ENCODE measurements at regions not wholly inside any gene's neighbourhood (a gene's known extent, or its start where the extent isn't known, plus 50 kb on each side); places are given as distances from the start of the nearest gene placed in this dataset.
A peak's percentile ranks its signal among the peaks of the same experiment; 100 is the strongest.

GRCh38 chr4:173917255-173917960, 366.1 kb downstream of the FBXO8 start:
- DNase-seq, result peak; percentile 54

- no peak for DNase-seq
Observed at GRCh38 chr4:173913496-173913895, 370.0 kb downstream of the FBXO8 start.

- DNase-seq, result no peak
Observed at GRCh38 chr4:173912384-173912783, 371.1 kb downstream of the FBXO8 start.

- DNase-seq, result no peak
Observed at GRCh38 chr4:173910891-173911290, 372.6 kb downstream of the FBXO8 start.

- no peak for DNase-seq
Observed at GRCh38 chr4:173909294-173909693, 374.2 kb downstream of the FBXO8 start.

GRCh38 chr4:173899813-173900212, 369.8 kb upstream of the HAND2 start:
- no peak for DNase-seq

- no peak for DNase-seq
Observed at GRCh38 chr4:173891072-173891471, 361.0 kb upstream of the HAND2 start.

- peak; percentile 14 for DNase-seq
Observed at GRCh38 chr4:173883821-173884220, 353.8 kb upstream of the HAND2 start.

- no peak for DNase-seq
Observed at GRCh38 chr4:173880897-173881296, 350.9 kb upstream of the HAND2 start.

GRCh38 chr4:173879509-173879908, 349.5 kb upstream of the HAND2 start:
- DNase-seq, result no peak

- no peak for DNase-seq
Observed at GRCh38 chr4:173878701-173879100, 348.7 kb upstream of the HAND2 start.

GRCh38 chr4:173871643-173872042, 341.6 kb upstream of the HAND2 start:
- DNase-seq, result no peak

GRCh38 chr4:173866322-173867026, 336.4 kb upstream of the HAND2 start:
- DNase-seq, result no peak

- DNase-seq, result no peak
Observed at GRCh38 chr4:173862754-173863153, 332.7 kb upstream of the HAND2 start.

- DNase-seq, result no peak
Observed at GRCh38 chr4:173860094-173860493, 330.1 kb upstream of the HAND2 start.

- no peak for DNase-seq
Observed at GRCh38 chr4:173859091-173859713, 329.2 kb upstream of the HAND2 start.

GRCh38 chr4:173858471-173858870, 328.4 kb upstream of the HAND2 start:
- DNase-seq, result no peak

GRCh38 chr4:173857828-173858227, 327.8 kb upstream of the HAND2 start:
- no peak for DNase-seq

GRCh38 chr4:173855015-173855414, 325.0 kb upstream of the HAND2 start:
- no peak for DNase-seq

GRCh38 chr4:173852775-173853174, 322.7 kb upstream of the HAND2 start:
- no peak for DNase-seq

- DNase-seq, result no peak
Observed at GRCh38 chr4:173845580-173845979, 315.6 kb upstream of the HAND2 start.

- DNase-seq, result no peak
Observed at GRCh38 chr4:173839865-173840264, 309.8 kb upstream of the HAND2 start.

- no peak for DNase-seq
Observed at GRCh38 chr4:173837517-173837916, 307.5 kb upstream of the HAND2 start.

- DNase-seq, result peak; percentile 26
Observed at GRCh38 chr4:173835903-173836302, 305.9 kb upstream of the HAND2 start.
